Left renal pelvis (tissue), 4 donors: ENCODE measurements at regions not wholly inside any gene's neighbourhood (a gene's known extent, or its start where the extent isn't known, plus 50 kb on each side); places are given as distances from the start of the nearest gene placed in this dataset.

Source experiments
- DNase-seq, 4 donors: peaks; one replicate each; pipeline ENCODE4 v3.0.0-alpha.2; 2013; ENCODE audit warnings: low read depth in 4 of 4, low spot score in 3 of 4

DNA sequence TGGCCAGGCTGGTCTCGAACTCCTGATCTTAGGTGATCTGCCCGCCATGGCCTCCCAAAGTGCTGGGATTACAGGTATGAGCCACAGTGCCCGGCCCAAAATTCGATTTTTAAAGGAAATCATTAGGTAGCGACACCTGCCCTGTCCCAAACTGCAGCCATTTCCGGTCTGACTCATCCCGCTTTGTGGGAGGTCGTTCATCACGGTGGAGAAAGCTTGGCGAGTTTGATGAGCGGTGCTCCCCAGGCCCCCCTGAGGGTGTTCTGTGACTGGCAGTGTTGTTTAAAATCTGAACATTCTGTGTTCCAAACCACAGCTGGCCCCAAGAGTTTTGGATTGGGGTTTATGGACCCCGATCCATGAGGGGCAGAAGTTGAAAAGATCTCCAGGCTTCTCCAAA is 53.0 kb upstream of the GLI2 start:
- DNase-seq: no peak

DNA sequence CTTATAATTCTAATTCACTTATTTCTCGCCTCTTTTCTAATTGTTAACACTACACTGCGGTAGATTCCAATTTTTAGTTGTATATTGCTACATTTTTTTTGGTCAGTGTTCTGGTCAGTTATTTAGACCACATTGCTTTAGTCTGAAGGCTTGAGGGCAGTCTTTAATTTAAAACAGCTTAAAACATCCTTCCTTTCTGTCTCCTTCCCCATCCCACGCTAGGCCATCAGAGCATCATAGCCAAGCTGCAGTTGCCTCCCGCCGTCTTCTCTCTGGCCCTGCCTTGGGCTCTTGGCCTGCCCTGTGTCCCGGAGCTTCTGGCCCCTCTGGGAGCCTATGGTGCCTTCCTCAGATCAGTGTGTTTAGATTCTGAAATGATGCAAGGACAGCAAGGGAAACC is 52.6 kb upstream of the GLI2 start:
- no peak for DNase-seq

- no peak for DNase-seq
Measured at GRCh38 chr2:120683701-120684100, 52.0 kb upstream of the GLI2 start.

DNA sequence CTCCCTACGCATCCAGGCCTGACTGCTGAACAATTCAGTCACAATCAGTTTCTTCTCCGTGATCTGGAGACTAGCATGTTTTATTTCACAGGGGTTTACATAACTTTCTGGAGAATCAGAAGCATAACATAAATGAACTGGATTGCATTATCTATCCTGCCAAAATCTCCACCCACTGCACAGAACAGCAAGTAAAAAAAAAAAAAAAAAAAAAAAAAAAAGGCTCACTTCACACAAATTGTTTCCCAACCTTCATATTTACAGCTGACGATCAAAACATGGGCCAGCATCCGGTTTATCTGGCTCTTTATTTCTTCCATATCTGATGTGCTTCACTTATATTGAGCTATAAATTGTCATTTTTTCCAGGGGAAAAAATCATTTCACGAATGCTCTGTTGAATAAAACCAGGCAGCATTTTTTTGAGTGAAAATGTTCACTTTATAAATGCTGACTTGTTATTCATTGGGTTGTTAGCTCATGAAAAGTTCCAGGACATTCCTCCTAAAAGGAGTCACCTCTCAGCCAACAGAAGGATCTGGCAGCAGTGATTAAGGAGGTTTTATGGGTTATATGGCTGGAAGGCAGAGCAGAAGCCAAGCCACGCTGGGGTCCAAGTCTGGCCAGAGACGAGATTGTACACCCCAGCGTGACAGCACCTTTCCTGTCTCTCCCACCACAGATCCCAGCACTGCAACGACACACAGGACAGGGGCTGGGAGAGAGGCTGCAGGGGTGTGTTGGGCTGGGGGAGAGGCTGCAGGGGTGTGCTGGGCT is 51.2 kb upstream of the GLI2 start:
- DNase-seq: no peak

- no peak for DNase-seq
Measured at GRCh38 chr2:120685066-120685973, 50.3 kb upstream of the GLI2 start.
